Bronchial epithelial cell (primary cell): ENCODE measurements at regions not wholly inside any gene's neighbourhood (a gene's known extent, or its start where the extent isn't known, plus 50 kb on each side); places are given as distances from the start of the nearest gene placed in this dataset.

ENCODE experiments used
- DNase-seq: peaks from one replicate; pipeline ENCODE4 v3.0.0-alpha.2; 2010; ENCODE audit warnings: low read depth
- FAIRE-seq: peaks from 2 replicates; lab custom pipeline; 2011; peaks lifted over from hg19 to GRCh38; lab: Jason Lieb, UNC
- H3K27me3 ChIP-seq: 2 replicates; pipeline ENCODE4 v1.5.1; 2011; ENCODE audit warnings: low read length; ENCODE audit not compliant: control insufficient read depth, insufficient read depth
- H3K36me3 ChIP-seq: 2 replicates; pipeline ENCODE4 v1.5.1; 2011; ENCODE audit warnings: low read length; ENCODE audit not compliant: control insufficient read depth, insufficient read depth
- H3K4me3 ChIP-seq: 2 replicates; pipeline ENCODE4 v1.5.1; 2011; ENCODE audit warnings: mild to moderate bottlenecking, low read depth, low read length, control low read depth
- CTCF ChIP-seq: IDR thresholded peaks from 2 replicates; pipeline ENCODE4 v1.5.1; 2011; ENCODE audit warnings: mild to moderate bottlenecking, moderate library complexity, low read length, control low read depth, inconsistent platforms; ENCODE audit not compliant: insufficient read depth, severe bottlenecking

GRCh38 chr12:90339837-90340236 is 615.1 kb downstream of the CCER1 start:
- TF ChIP-seq CTCF, result no peak
- FAIRE-seq (no peak), DNase-seq (no peak)
- Histone ChIP-seq H3K4me3 (no peak overlapping the region), H3K27me3 (peaks cover 2% of the 10 kb centered on the region), H3K36me3 (no peaks in the 10 kb centered on the region)

DNA sequence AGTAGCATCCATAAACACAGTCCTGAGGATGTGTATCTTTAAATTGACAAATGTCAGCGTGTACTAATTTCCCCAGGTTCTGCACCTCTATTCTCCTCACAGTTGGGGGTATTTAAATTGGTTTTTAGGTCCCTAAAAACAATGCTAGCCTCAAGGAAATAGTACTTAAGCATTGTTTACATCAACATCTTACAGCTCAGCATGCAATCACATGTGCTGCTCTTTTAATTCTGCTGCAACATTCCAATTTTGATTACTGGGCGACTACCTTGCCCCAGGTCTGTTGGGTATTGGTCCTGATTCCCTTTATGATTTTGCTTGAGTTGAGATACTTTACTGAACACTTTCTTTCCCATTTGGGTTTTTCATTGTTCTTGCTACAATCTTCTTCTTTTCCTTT is 616.6 kb downstream of the CCER1 start:
- H3K27me3 ChIP-seq, result peaks cover 2% of the 10 kb centered on the region
- no peaks in the 10 kb centered on the region for H3K36me3 ChIP-seq
- DNase-seq, result no peak
- no peak overlapping the region for H3K4me3 ChIP-seq
- TF ChIP-seq CTCF, result no peak
- FAIRE-seq, result no peak

GRCh38 chr12:90337018-90337417 is 618.0 kb downstream of the CCER1 start:
- FAIRE-seq (no peak), DNase-seq (no peak)
- TF ChIP-seq CTCF, result no peak
- no peaks in the 10 kb centered on the region for H3K36me3 ChIP-seq
- no peak overlapping the region for H3K4me3 ChIP-seq
- H3K27me3 ChIP-seq, result no peaks in the 10 kb centered on the region

- Histone ChIP-seq H3K27me3 (no peaks in the 10 kb centered on the region), H3K4me3 (no peak overlapping the region), H3K36me3 (no peaks in the 10 kb centered on the region)
- FAIRE-seq (no peak), DNase-seq (no peak)
- no peak for TF ChIP-seq CTCF
Measured at GRCh38 chr12:90335566-90335965, 619.4 kb downstream of the CCER1 start.

GRCh38 chr12:90333939-90334338 is 621.0 kb downstream of the CCER1 start:
- H3K36me3 ChIP-seq, result no peaks in the 10 kb centered on the region
- no peak for TF ChIP-seq CTCF
- H3K4me3 ChIP-seq, result no peak overlapping the region
- FAIRE-seq, result no peak
- peak; percentile 63 for DNase-seq
- H3K27me3 ChIP-seq, result no peaks in the 10 kb centered on the region

DNA sequence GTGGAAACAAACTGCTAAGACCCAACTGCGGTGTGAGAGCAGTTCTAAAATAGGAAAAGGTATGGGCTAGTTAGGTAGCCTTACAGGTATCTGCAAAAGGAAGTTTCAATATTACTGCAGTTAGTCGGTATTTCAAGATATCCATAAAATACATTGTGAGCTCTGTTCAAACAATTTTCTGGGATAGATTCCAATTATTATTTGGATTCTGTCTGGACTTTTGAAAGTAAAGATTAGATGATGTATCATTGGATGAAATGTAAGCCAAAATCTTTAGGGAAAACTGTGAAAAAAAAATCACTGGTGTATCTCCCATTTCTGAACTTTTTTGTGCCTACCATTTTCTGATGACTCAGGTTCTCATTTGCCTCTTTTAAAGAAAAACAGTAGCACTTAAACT is 621.6 kb downstream of the CCER1 start:
- no peak for TF ChIP-seq CTCF
- FAIRE-seq (no peak), DNase-seq (no peak)
- H3K27me3 ChIP-seq, result no peaks in the 10 kb centered on the region
- H3K4me3 ChIP-seq, result no peak overlapping the region
- no peaks in the 10 kb centered on the region for H3K36me3 ChIP-seq
